GM19240 (cell line): ENCODE measurements at regions not wholly inside any gene's neighbourhood (a gene's known extent, or its start where the extent isn't known, plus 50 kb on each side); places are given as distances from the start of the nearest gene placed in this dataset.

Experiments used
- DNase-seq: peaks from one replicate; pipeline ENCODE4 v3.0.0; 2011; ENCODE audit warnings: low spot score; ENCODE audit not compliant: insufficient read length

- no peak for DNase-seq
These were observed 362.0 kb downstream of the ETNK1 start for GRCh38 chr12:22986997-22987396.

DNA sequence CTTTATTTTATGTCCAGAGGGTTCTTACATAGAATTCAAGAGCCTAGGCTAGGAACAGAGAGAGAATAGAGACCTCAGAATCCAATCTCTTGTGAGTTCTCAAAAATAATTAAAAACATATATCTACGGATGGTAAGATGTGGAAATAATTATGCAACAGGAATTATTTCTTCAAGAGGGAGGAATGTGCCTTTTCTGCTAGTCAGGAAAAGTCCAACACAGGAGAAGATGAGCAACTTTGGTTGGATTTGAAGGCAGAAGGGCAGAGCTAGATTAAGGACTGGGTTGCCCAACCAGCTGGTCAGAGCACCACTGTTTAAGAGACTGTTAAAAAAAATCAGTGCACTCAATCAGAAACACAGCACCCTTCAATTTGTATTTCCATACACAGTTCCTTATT is 365.5 kb downstream of the ETNK1 start:
- DNase-seq = no peak

DNA sequence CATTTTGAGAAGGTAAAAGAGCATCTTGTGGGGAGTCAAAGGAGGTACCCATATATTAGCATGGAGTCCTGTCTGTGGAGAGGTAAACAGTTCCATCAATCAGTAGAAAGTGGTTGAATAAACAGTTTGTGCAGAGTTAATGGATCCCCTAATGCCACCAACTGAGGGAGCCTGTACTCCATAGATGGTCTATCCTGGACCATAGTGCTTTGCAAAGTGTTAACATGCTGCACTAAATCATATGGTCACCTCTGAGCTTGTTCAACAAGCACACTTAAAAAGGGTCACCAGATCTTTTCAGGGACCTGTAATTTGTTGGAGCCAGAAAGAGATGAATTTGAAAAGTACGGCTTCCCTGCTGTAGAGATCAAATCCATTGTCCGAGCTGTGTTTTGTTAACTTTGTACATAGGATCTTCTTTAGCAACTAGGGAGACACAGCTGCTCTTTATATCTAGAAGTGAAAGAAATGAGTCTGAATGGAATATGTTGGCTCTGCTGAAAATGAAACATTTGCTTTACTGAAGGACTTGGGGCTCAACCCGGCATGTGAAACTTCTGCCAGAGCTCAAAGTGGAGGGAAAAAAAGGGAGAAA is 366.4 kb downstream of the ETNK1 start:
- DNase-seq = no peak

DNA sequence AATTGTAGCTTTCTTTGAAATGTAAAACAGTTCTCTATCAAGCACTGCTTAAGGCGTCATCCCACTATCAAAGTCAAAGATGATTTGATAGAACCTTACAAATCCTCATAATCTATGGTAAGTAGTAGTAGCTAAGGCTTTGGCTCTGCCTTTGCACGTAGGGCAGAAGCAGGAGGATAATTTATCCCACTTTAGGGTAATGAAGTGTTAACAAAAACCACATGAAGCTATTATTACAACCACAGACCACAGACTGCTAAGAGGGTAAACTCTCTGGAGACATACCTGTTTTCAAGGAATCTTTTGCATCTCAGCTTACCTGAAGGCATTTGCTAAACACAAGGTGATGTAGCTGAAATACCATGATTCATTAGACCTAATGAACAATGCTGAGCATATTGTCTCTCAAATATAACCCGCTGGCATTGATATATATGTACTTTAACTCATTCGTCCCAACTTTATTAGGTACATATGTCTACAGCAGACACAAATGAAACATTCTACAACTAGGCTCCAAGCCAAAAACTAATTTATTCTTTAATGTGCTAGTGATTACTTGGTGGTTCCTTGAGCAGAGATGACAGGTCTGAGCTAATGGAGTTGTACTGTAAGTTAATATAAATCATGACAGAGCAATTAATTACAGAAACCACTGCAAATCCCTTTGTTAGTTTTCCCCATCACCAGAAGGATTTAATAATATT is 368.8 kb downstream of the ETNK1 start:
- no peak for DNase-seq

- no peak for DNase-seq
These were observed 369.3 kb downstream of the ETNK1 start for GRCh38 chr12:22994316-22994675.

- no peak for DNase-seq
These were observed 376.5 kb downstream of the ETNK1 start for GRCh38 chr12:23001487-23001886.

DNA sequence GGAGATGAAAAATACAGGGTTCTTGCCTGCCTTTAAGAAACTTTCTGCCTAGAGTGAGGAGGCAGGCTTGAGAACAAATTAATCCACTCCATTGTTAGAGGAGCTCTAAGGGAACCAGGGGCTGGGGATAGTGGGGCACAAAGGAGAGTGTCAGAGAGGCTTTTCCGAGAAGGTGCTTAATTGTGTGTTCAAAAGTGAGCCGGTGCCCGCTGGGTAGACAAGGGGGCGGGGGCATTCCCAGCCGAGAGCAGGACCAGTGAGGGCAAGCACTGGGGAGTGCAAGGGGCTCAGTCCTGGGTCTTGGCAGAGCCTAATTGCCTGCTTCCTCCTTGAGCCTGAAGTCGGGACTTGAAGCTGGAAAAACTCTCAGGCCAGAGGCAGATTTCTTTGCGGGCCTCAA is 377.4 kb downstream of the ETNK1 start:
- no peak for DNase-seq

- DNase-seq = no peak
These were observed 379.6 kb downstream of the ETNK1 start for GRCh38 chr12:23004473-23005020.

DNA sequence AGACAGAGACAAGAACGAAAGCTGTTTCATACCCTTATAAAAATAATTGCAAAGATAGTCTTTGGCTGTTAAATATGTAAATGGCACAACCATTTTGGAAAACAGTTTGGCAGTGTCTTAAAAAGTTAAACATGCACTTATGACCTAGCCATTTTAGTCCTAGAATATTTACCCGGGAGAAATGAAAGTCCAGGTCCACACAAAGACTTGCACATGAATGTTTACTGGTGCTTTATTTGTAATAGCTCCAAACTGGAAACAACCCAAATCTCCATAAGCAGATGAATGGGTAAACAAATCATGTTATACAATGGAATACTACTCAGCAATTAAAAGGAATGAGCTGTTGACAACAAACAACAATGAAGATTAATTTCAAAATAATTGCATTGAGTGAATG is 380.4 kb downstream of the ETNK1 start:
- DNase-seq = no peak

DNA sequence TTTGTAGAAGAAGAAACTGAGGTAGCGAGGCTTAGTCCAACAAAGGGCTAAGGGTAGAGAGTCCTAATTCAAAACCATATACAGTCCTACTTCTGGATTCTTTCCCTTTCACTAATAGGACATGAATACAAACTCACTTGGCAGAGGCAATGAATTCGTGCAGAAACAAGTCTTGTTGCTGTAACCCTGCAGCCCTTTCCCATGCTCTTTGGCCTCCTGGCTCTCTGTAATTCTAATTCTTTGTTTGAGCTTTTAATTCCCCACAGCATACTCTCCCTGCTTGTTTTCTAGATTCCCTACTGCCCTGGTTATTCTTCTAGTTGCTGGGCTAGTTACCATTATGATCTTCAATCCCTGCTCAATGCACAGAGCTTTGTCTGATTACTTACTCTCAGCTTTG is 381.4 kb downstream of the ETNK1 start:
- no peak for DNase-seq

DNA sequence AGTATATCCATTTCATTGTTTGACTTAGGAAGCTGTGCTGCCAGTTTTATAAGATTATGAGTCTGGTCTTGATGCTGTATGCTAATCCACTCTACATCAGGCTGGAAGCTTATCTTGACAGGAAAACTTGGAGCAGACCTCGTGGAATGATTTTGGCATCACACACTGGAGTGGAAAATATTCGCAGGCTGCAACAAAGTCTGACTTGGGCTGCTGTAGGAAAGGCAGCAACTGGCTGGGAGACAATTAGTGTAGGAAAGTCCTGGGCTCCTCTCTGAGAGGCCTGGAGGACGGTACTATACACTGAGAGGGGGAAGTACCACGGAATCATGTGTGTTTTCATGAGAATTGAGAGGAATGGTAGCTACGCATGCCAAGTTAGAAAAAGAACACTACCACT is 383.7 kb downstream of the ETNK1 start:
- DNase-seq = no peak

GRCh38 chr12:23014749-23015148 is 389.8 kb downstream of the ETNK1 start:
- DNase-seq = no peak

GRCh38 chr12:23025372-23026016 is 400.5 kb downstream of the ETNK1 start:
- no peak for DNase-seq

DNA sequence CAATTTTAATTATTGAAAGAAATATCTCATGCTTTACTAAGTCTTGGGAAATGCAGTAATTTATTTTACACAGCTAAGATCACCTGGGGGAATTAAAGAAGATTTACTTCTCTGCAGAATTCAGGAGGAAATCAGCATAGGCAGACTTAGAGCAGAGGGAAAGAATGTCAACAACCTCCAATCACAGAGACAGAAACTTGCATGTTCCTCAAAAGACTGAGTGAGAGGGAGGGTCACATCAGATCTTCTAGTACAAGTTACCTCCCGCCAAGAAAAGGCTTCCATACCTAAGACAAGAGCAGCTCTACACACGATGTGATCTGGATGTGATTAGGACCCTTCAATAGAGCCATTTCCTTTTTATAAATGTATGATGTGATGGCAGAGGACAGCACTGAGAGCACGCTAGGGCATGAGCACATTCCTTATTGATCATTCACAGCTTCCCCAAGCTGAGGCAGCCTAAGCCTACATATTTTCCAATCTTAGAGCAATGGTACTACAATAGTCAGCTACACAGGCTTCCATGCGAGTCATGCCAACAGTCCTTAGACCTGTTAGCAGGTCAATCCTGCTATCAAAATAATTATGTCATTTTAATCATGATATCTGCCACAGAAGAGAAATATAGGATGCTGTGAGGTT is 403.3 kb downstream of the ETNK1 start:
- DNase-seq = no peak

DNA sequence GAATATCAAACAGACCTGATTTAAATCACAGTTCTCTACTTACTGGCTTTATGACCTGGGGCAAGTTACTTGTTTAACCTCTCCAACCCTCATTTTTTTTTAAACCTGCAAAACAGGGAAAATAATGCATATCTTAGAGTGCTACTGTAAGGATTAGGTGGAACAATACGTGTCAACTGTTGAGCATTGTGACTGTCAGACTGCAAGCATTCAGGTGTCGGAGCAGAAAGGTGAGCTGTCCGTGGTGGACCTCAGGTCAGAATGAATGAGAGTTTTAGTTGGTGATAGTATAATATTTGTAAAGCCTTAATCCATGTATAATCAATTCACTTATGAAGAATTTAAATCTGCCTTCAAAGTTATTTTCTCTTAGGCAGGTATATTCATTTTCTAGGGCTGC is 404.2 kb downstream of the ETNK1 start:
- DNase-seq = no peak

- no peak for DNase-seq
These were observed 414.9 kb downstream of the ETNK1 start for GRCh38 chr12:23039834-23040233.

- DNase-seq = no peak
These were observed 416.8 kb downstream of the ETNK1 start for GRCh38 chr12:23041774-23042173.

DNA sequence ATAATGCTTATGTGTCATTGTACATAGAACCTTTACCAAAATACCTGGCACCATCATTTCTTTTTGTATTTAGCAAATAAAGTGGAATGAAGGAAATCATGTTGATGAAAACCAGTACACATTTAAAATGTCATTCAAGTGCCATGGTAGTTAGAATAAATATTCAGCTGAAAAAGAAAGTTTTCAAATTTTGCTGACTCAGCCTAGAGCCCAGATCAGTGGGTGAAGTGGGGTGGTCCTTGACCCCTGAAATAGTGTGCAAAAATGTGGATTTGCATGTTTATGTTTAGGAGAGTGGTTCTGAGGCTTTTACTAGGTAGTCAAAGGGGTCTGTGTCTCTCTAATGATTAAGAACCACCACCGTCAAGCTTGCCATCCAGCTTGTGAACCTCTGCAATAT is 418.7 kb downstream of the ETNK1 start:
- DNase-seq = no peak

GRCh38 chr12:23049180-23049579 is 424.2 kb downstream of the ETNK1 start:
- no peak for DNase-seq

DNA sequence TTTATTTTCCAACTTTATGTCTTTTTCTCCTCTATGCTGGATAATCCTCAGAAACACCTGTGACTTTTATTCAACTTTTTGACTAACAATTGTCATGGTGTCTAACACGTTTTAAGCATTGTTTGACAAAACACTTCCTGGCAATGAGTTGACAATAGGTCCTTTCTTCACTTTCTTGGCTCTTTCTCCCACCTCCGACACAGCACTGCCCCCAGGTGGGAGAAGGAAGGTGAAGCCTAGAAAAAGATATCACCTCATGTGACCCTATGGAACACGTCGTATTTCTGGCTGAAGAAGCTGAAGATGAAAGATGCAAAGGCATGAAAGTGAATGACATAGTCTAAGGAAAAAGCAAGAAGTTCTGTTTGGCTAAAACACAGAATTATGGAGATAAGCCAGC is 430.0 kb downstream of the ETNK1 start:
- no peak for DNase-seq

DNA sequence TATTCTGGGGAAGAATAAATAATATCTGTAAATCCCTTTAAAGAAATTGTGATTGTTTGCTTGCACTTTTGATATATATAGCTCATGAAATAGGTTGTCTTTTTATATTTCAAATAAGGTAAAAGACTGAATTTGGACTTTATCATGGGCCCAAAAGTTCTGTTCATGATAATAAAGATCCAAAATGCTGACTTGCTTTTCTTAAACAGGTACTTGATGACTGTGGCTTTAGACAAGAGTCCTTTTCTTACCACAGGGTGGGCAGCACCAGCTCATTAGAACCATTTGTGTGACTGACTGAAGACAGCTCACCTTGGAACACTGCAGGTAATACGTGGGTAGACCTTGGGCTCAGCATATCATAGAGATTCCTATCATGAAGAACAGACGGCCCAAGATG is 432.6 kb downstream of the ETNK1 start:
- DNase-seq = no peak

- DNase-seq = no peak
These were observed 435.2 kb downstream of the ETNK1 start for GRCh38 chr12:23060161-23060560.
